ENCODE measurements at regions not wholly inside any gene's neighbourhood (a gene's known extent, or its start where the extent isn't known, plus 50 kb on each side); places are given as distances from the start of the nearest gene placed in this dataset.

DNA sequence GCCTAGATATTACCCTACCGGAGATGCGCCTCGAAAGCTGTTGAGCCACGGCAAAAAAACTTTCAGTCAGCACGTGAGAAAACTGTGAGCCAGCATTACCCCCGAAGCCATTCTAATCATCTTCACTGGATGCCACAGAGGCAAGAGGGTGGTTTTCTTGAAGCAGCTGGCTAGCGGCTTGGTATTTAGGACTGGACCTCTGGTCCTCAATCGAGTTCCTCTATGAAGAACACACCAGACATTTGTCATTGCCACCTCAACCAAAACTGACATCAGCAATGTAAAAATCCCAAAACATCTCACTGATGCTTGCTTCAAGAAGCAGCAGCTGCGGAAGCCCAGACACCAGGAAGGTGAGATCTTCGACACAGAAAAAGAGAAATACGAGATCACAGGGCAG lies 52.8 kb upstream of the SLC66A3 start:
- no peaks in the 10 kb centered on the region for H3K9me3 ChIP-seq
- H3K4me1 ChIP-seq = peaks cover 0 to 9% of the 10 kb centered on the region in 2 donors
- ATAC-seq (no peak), DNase-seq (no peak)
- H3K4me3 ChIP-seq = no peak overlapping the region
- no peak for TF ChIP-seq POLR2A (IDR thresholded peaks at IDR 0.05)
- TF ChIP-seq, protein P1, sequence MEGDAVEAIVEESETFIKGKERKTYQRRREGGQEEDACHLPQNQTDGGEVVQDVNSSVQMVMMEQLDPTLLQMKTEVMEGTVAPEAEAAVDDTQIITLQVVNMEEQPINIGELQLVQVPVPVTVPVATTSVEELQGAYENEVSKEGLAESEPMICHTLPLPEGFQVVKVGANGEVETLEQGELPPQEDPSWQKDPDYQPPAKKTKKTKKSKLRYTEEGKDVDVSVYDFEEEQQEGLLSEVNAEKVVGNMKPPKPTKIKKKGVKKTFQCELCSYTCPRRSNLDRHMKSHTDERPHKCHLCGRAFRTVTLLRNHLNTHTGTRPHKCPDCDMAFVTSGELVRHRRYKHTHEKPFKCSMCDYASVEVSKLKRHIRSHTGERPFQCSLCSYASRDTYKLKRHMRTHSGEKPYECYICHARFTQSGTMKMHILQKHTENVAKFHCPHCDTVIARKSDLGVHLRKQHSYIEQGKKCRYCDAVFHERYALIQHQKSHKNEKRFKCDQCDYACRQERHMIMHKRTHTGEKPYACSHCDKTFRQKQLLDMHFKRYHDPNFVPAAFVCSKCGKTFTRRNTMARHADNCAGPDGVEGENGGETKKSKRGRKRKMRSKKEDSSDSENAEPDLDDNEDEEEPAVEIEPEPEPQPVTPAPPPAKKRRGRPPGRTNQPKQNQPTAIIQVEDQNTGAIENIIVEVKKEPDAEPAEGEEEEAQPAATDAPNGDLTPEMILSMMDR (IDR thresholded peaks at IDR 0.05 in 4 of 5, conservative IDR thresholded peaks at IDR 0.05 in 1 of 5) = no peak
- H3K27ac ChIP-seq = no peak overlapping the region
- no peaks in the 10 kb centered on the region for H3K27me3 ChIP-seq
- intact Hi-C loops (cut with DNase I; ENCODE audit: low total_unique reads) (no loop called here), in situ Hi-C loops (cut with MboI; ENCODE audit: low sequenced_read_pairs in 4 of 4) (no loop called here)
- H3K36me3 ChIP-seq = no peaks in the 10 kb centered on the region

DNA sequence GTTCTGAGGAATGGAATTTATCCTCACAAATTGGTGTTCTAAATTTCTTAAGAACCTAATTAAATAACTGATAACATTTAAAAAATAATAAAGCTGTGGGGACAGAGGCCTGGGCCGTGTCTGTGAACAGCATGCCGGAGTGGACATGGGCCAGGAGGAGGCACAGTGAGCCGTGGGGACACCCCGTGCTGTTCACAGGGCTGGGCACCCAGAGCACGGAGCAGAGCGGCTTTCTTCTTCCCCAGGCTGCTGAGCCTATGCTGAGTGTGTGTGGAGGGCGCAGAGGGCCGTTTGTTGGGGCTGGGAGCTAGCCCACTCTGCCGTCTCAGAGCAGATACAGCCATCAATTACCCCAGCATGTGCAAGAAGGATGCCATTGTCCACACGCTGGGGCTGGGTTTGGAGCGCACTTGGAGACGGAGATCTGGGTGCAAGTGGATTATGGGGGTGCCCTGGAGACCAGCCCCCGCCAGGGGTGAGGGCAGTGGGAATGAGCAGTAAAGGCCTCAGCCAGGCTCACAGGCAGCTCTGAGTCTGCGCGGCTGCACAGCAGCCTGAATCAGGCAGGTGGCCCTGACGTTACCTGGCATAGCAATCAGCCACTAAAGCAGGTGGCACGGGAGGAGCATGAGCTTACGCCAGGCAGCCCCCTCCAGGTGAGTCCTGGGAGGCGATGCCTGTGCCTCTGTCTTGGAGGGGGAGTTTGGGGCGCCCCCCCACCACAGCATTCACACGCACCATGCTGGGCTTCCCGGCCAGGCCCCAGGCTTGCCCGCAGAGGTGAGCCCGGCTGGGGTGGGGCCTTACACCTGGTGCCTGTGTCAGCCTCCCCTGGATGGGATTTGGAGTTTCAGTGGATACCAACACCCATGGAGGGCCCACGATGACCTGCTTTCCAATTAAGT lies 52.1 kb upstream of the SLC66A3 start:
- Histone ChIP-seq H3K4me1 (peaks cover 0 to 1% of the 10 kb centered on the region in 2 donors), H3K9me3 (no peaks in the 10 kb centered on the region), H3K27me3 (no peaks in the 10 kb centered on the region), H3K36me3 (no peaks in the 10 kb centered on the region), H3K4me3 (no peak overlapping the region), H3K27ac (no peak overlapping the region)
- in situ Hi-C loops (cut with MboI; ENCODE audit: low sequenced_read_pairs in 4 of 4) (no loop called here), intact Hi-C loops (cut with DNase I; ENCODE audit: low total_unique reads) (no loop called here)
- DNase-seq = no peak
- no peak for ATAC-seq
- no peak for TF ChIP-seq POLR2A (IDR thresholded peaks at IDR 0.05)
- TF ChIP-seq, protein P1 (IDR thresholded peaks at IDR 0.05 in 4 of 5, conservative IDR thresholded peaks at IDR 0.05 in 1 of 5) = no peak

DNA sequence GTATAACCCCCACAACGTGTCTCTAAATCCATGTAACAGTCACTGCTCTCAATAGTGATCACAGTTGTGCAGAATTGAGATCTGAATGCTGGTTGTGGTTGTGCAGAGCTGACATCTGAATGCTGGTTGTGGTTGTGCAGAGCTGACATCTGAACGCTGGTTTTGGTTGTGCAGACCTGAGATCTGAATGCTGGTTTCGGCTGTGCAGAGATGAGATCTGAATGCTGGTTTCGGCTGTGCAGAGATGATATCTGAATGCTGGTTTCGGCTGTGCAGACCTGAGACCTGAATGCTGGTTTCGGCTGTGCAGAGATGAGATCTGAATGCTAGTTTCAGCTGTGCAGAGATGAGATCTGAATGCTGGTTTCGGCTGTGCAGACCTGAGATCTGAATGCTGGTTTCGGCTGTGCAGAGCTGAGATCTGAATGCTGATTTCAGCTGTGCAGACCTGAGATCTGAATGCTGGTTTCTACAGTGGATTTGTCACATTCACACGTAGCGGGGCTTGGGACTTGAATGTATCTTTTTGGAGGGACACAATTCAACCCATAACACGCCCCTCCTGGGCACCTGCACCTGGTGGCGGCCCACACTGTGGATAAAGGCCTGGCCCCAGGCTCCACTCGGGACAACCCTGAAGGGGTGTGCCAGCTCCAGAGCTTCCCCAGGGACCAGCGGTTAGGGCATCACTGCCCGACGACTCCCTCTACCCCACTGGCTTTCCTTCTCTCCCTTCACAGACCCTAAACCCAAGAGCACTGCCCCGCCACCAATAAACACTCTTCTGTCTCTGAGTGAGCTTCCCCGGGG lies 51.1 kb upstream of the SLC66A3 start:
- Histone ChIP-seq H3K9me3 (no peaks in the 10 kb centered on the region), H3K4me3 (no peak overlapping the region), H3K27me3 (no peaks in the 10 kb centered on the region), H3K4me1 (no peaks in the 10 kb centered on the region), H3K27ac (no peak overlapping the region), H3K36me3 (no peaks in the 10 kb centered on the region)
- in situ Hi-C loops (cut with MboI; ENCODE audit: low sequenced_read_pairs in 4 of 4) = no loop called here
- ATAC-seq = no peak
- no peak for TF ChIP-seq POLR2A (IDR thresholded peaks at IDR 0.05)
- TF ChIP-seq, protein P1 (IDR thresholded peaks at IDR 0.05 in 4 of 5, conservative IDR thresholded peaks at IDR 0.05 in 1 of 5) = no peak
- DNase-seq = no peak
- intact Hi-C loops (cut with DNase I; ENCODE audit: low total_unique reads) = no loop called here

DNA sequence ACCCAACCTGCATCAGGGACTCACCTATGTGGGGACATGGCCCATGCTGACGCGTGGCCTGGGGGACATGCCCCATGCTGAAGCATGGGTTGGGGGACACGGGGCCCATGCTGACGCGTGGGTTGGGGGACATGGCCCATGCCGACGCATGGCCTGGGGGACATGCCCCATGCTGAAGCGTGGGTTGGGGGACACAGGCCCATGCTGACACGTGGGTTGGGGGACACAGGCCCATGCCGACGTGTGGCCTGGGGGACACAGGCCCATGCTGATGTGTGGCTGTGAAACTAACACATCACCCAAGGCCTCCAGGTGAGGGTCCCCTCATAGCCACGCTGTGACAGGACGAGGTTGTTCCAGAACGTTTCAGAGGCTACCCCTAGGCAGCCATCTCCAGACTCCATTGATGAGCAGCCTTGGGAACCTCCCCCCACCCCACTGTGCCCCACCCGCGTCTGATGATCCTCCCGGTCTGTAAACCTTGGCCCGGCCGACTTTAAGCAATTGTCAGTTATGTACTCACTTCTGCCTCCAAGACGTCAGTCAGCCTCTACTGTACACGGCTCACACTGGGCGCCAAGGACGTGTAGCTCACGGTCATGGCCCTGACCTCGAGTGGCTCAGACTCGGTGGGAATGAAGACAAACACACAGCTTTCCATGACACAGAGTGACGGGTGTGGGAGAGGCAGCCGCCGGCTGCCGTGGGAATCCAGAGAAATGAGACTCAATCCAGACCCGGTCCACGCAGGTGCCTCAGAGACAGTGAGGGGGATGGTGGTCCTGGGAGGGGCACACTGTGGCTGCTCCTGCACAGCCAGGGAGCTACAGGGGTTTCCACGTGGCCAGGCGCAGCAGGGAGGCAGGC lies 50.2 kb upstream of the SLC66A3 start:
- no peak for TF ChIP-seq POLR2A (IDR thresholded peaks at IDR 0.05)
- TF ChIP-seq, protein P1 (IDR thresholded peaks at IDR 0.05 in 4 of 5, conservative IDR thresholded peaks at IDR 0.05 in 1 of 5) = no peak
- DNase-seq (no peak), ATAC-seq (no peak)
- H3K4me3 ChIP-seq = no peak overlapping the region
- intact Hi-C loops (cut with DNase I; ENCODE audit: low total_unique reads) (no loop called here), in situ Hi-C loops (cut with MboI; ENCODE audit: low sequenced_read_pairs in 4 of 4) (no loop called here)
- H3K27me3 ChIP-seq = peaks cover 0 to 5% (median 0%) of the 10 kb centered on the region in 3 donors
- H3K27ac ChIP-seq = no peak overlapping the region
- no peaks in the 10 kb centered on the region for H3K4me1 ChIP-seq
- H3K9me3 ChIP-seq = no peaks in the 10 kb centered on the region
- H3K36me3 ChIP-seq = no peaks in the 10 kb centered on the region
